Smooth muscle cell (in vitro differentiated cells): ENCODE measurements at regions not wholly inside any gene's neighbourhood (a gene's known extent, or its start where the extent isn't known, plus 50 kb on each side); places are given as distances from the start of the nearest gene placed in this dataset.

ENCODE experiments used
- DNase-seq: peaks from one replicate; lab custom pipeline; 2025; ENCODE audit not compliant: unreplicated experiment; lab: John Stamatoyannopoulos, UW
- H2AFZ ChIP-seq: fragments of 200-600 bp; sonication (generic); 2 replicates; pipeline ENCODE4 v1.6.0; 2016; ENCODE audit warnings: antibody characterized with exemption, low read depth, mild to moderate bottlenecking
- H3F3A ChIP-seq: fragments of 200-600 bp; sonication (generic); 2 replicates; pipeline ENCODE4 v1.6.0; 2017; ENCODE audit warnings: antibody characterized with exemption, low read depth
- H3K27ac ChIP-seq: fragments of 200-600 bp; sonication (generic); 2 replicates; pipeline ENCODE4 v1.5.1; 2016; ENCODE audit warnings: low read depth, mild to moderate bottlenecking
- H3K27me3 ChIP-seq: fragments of 200-600 bp; sonication (generic); 2 replicates; pipeline ENCODE4 v1.6.1; 2016; ENCODE audit warnings: low read depth, mild to moderate bottlenecking
- H3K36me3 ChIP-seq: fragments of 200-600 bp; sonication (generic); 2 replicates; pipeline ENCODE4 v1.5.1; 2016; ENCODE audit warnings: low read depth
- H3K4me1 ChIP-seq: fragments of 200-600 bp; sonication (generic); 2 replicates; pipeline ENCODE4 v1.5.1; 2016; ENCODE audit warnings: low read depth
- H3K4me2 ChIP-seq: fragments of 200-600 bp; sonication (generic); 2 replicates; pipeline ENCODE4 v1.6.0; 2016; ENCODE audit warnings: mild to moderate bottlenecking
- H3K4me3 ChIP-seq: fragments of 200-600 bp; sonication (generic); 2 replicates; pipeline ENCODE4 v1.5.1; 2016; ENCODE audit warnings: mild to moderate bottlenecking
- H3K79me2 ChIP-seq: fragments of 200-600 bp; sonication (generic); 2 replicates; pipeline ENCODE4 v1.6.0; 2016; ENCODE audit warnings: low read depth, mild to moderate bottlenecking
- H3K9ac ChIP-seq: fragments of 200-600 bp; sonication (generic); 2 replicates; pipeline ENCODE4 v1.6.0; 2016; ENCODE audit warnings: low read depth
- H3K9me3 ChIP-seq: fragments of 200-600 bp; sonication (generic); replicated peaks from 2 replicates; pipeline ENCODE4 v1.5.1; 2016; ENCODE audit warnings: low read depth
- H4K20me1 ChIP-seq: fragments of 200-600 bp; sonication (generic); 2 replicates; pipeline ENCODE4 v1.6.0; 2016; ENCODE audit warnings: low read depth
- WGBS: methylation state at CpG from one replicate; pipeline ENCODE4 v1.1.7; 2016; ENCODE audit warnings: low lambda C conversion rate; 5-methylcytosine and 5-hydroxymethylcytosine counted together
- TF ChIP-seq, protein P1 (sequence below): fragments of 200-600 bp; sonication (generic); IDR thresholded peaks from 2 replicates; pipeline ENCODE4 v1.5.1; 2017; ENCODE audit warnings: borderline replicate concordance, mild to moderate bottlenecking, antibody characterized with exemption; ENCODE audit not compliant: insufficient read depth, poor library complexity, severe bottlenecking

DNA sequence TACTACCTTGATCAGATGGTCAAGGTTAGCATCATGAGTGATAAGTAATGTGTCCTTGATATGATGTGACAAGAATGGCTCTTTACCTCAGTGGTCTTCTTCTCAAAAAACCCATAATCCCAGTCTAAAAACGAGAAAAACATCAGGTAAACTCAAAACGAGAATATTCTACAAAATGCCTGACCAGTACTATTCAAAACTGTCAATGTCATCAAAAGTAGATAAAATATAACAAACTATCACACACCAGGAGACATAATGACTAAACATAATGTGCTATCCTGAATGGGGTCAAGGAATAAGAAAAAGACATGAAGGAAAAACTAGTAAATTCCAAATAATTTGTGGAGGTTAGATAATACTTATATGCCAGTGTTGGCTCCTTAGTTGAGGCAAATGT is 85.2 kb upstream of the PDHA2 start:
- Histone ChIP-seq H3K27me3 (no peaks in the 10 kb centered on the region), H3K4me3 (no peak overlapping the region), H3K79me2 (no peaks in the 10 kb centered on the region), H4K20me1 (no peaks in the 10 kb centered on the region), H3K4me2 (no peak overlapping the region), H2AFZ (no peak overlapping the region), H3K9ac (no peak overlapping the region), H3K4me1 (no peaks in the 10 kb centered on the region), H3F3A (no peaks in the 10 kb centered on the region), H3K36me3 (no peaks in the 10 kb centered on the region), H3K27ac (no peak overlapping the region), H3K9me3 (no peaks in the 10 kb centered on the region)
- DNase-seq, result no peak
- WGBS, result 84% methylated on average over 2 of the region's 2 CpGs
- TF ChIP-seq, protein P1, sequence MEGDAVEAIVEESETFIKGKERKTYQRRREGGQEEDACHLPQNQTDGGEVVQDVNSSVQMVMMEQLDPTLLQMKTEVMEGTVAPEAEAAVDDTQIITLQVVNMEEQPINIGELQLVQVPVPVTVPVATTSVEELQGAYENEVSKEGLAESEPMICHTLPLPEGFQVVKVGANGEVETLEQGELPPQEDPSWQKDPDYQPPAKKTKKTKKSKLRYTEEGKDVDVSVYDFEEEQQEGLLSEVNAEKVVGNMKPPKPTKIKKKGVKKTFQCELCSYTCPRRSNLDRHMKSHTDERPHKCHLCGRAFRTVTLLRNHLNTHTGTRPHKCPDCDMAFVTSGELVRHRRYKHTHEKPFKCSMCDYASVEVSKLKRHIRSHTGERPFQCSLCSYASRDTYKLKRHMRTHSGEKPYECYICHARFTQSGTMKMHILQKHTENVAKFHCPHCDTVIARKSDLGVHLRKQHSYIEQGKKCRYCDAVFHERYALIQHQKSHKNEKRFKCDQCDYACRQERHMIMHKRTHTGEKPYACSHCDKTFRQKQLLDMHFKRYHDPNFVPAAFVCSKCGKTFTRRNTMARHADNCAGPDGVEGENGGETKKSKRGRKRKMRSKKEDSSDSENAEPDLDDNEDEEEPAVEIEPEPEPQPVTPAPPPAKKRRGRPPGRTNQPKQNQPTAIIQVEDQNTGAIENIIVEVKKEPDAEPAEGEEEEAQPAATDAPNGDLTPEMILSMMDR, result no peak

DNA sequence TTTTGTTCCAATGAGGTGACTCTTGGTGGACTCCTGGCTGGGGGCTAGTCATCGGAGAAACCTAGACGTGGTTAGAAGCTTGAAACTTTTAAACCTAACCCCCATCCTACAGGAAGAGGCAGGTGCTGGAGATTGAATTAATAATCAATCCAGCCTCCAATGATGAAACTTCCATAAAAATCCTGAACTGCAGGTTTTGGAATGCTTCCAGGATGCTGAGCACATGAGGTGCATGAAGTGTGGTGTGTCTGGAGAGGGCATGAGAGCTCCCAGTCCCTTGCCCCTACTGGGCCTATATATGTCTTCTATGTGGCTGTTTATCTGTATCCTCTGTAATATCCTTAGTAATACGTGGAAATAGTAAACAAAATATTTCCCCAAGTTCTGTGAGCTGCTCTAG is 90.7 kb upstream of the PDHA2 start:
- TF ChIP-seq, protein P1, result no peak
- Histone ChIP-seq H3K4me3 (no peak overlapping the region), H3K4me1 (no peaks in the 10 kb centered on the region), H3K27ac (no peak overlapping the region), H3K9ac (no peak overlapping the region), H3F3A (no peaks in the 10 kb centered on the region), H3K27me3 (no peaks in the 10 kb centered on the region), H3K79me2 (no peaks in the 10 kb centered on the region), H3K4me2 (no peak overlapping the region), H3K9me3 (no peaks in the 10 kb centered on the region), H4K20me1 (no peaks in the 10 kb centered on the region), H2AFZ (no peak overlapping the region), H3K36me3 (no peaks in the 10 kb centered on the region)
- DNase-seq, result no peak
- WGBS, result 91% methylated on average over 3 of the region's 3 CpGs

DNA sequence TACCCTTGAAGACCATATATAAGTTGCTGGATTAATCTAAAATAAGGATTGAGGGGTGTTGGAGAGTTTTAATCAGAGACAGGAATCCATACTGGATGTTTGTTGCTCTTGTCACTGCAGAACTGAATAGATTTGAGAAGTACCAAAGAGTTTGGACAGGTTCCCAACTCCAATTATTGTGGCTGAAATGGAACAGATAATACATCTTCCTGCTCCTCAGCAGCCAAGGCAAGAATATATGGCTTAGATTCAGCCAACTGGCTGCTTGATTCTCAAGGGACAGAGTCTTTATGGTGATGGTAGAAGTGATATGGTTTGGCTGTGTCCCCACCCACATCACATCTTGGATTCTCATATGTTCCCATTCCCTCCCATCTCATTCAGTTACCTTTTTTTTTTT is 97.0 kb upstream of the PDHA2 start:
- DNase-seq, result no peak
- TF ChIP-seq, protein P1, result no peak
- Histone ChIP-seq H3K4me1 (no peaks in the 10 kb centered on the region), H3K79me2 (no peaks in the 10 kb centered on the region), H3K27ac (no peak overlapping the region), H4K20me1 (no peaks in the 10 kb centered on the region), H3K27me3 (no peaks in the 10 kb centered on the region), H2AFZ (no peak overlapping the region), H3K9me3 (no peaks in the 10 kb centered on the region), H3K9ac (no peak overlapping the region), H3K36me3 (no peaks in the 10 kb centered on the region), H3K4me2 (no peak overlapping the region), H3K4me3 (no peak overlapping the region), H3F3A (no peaks in the 10 kb centered on the region)

DNA sequence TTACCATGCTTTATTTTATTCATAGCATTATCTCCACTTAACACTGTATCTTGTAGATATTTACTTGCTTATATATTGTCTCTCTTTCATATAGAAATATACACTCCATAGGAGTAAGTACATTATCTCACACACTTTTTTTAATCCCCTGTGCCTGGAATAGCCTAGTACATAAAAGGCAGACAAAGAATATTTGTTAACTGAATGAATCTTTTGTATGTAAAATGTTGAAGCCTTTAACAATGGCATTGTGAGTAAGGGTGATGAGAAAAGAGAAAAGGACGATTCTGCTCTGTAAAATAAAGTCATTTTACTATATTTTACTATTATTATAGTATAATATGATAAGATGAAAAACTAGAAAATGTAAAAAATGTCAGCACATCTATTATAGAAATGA is 97.7 kb upstream of the PDHA2 start:
- H3K4me3 ChIP-seq, result no peak overlapping the region
- H3K4me2 ChIP-seq, result no peak overlapping the region
- no peaks in the 10 kb centered on the region for H3K4me1 ChIP-seq
- no peaks in the 10 kb centered on the region for H3F3A ChIP-seq
- no peaks in the 10 kb centered on the region for H3K9me3 ChIP-seq
- TF ChIP-seq, protein P1, result no peak
- H4K20me1 ChIP-seq, result no peaks in the 10 kb centered on the region
- WGBS, result 73% methylated on average over 1 of the region's 1 CpG
- no peak overlapping the region for H3K9ac ChIP-seq
- no peaks in the 10 kb centered on the region for H3K79me2 ChIP-seq
- no peak overlapping the region for H2AFZ ChIP-seq
- no peaks in the 10 kb centered on the region for H3K36me3 ChIP-seq
- no peak overlapping the region for H3K27ac ChIP-seq
- no peak for DNase-seq
- H3K27me3 ChIP-seq, result no peaks in the 10 kb centered on the region
